Hematopoietic multipotent progenitor cell treated with erythropoietin and hydrocortisone succinate and interleukin-3 and kit ligand, for 15 days (in vitro differentiated cells): ENCODE measurements at regions not wholly inside any gene's neighbourhood (a gene's known extent, or its start where the extent isn't known, plus 50 kb on each side); places are given as distances from the start of the nearest gene placed in this dataset.

Experiments used
- DNase-seq: peaks from one replicate; pipeline ENCODE4 v3.0.0-alpha.2; 2015; ENCODE audit warnings: low spot score

GRCh38 chr2:234247453-234248180 is 197.1 kb downstream of the SPP2 start:
- no peak for DNase-seq

- DNase-seq: no peak
These were observed 195.4 kb downstream of the SPP2 start for GRCh38 chr2:234245945-234246344.

- DNase-seq: no peak
These were observed 193.5 kb downstream of the SPP2 start for GRCh38 chr2:234243871-234244565.

- DNase-seq: no peak
These were observed 191.9 kb downstream of the SPP2 start for GRCh38 chr2:234242459-234242836.

GRCh38 chr2:234241656-234242458 is 191.4 kb downstream of the SPP2 start:
- DNase-seq: no peak

- no peak for DNase-seq
These were observed 190.4 kb downstream of the SPP2 start for GRCh38 chr2:234240917-234241316.

GRCh38 chr2:234235191-234235590 is 184.7 kb downstream of the SPP2 start:
- DNase-seq: no peak

- no peak for DNase-seq
These were observed 181.0 kb downstream of the SPP2 start for GRCh38 chr2:234231460-234231859.

- DNase-seq: no peak
These were observed 168.5 kb downstream of the SPP2 start for GRCh38 chr2:234219046-234219310.

GRCh38 chr2:234218266-234219045 is 168.0 kb downstream of the SPP2 start:
- no peak for DNase-seq

GRCh38 chr2:234212534-234212933 is 162.0 kb downstream of the SPP2 start:
- no peak for DNase-seq

- DNase-seq: no peak
These were observed 161.3 kb downstream of the SPP2 start for GRCh38 chr2:234211797-234212196.

GRCh38 chr2:234206738-234207137 is 156.2 kb downstream of the SPP2 start:
- no peak for DNase-seq

- no peak for DNase-seq
These were observed 154.0 kb downstream of the SPP2 start for GRCh38 chr2:234204480-234204879.

- DNase-seq: no peak
These were observed 152.9 kb downstream of the SPP2 start for GRCh38 chr2:234203135-234203984.

- no peak for DNase-seq
These were observed 152.1 kb downstream of the SPP2 start for GRCh38 chr2:234202601-234203000.

GRCh38 chr2:234199996-234200395 is 149.5 kb downstream of the SPP2 start:
- no peak for DNase-seq

GRCh38 chr2:234198976-234199375 is 148.5 kb downstream of the SPP2 start:
- no peak for DNase-seq

GRCh38 chr2:234195516-234195915 is 145.0 kb downstream of the SPP2 start:
- DNase-seq: no peak

- no peak for DNase-seq
These were observed 143.6 kb downstream of the SPP2 start for GRCh38 chr2:234193977-234194563.

GRCh38 chr2:234191819-234192407 is 141.4 kb downstream of the SPP2 start:
- DNase-seq: no peak
